GM19324 (cell line): ENCODE measurements at regions not wholly inside any gene's neighbourhood (a gene's known extent, or its start where the extent isn't known, plus 50 kb on each side); places are given as distances from the start of the nearest gene placed in this dataset.

Experiments
- ATAC-seq: cut with Tn5 transposase; IDR thresholded peaks from one replicate; pipeline ENCODE4 v1.9.1; 2021; ENCODE audit warnings: mild to moderate bottlenecking, moderate library complexity; ENCODE audit not compliant: unreplicated experiment, low FRiP score

DNA sequence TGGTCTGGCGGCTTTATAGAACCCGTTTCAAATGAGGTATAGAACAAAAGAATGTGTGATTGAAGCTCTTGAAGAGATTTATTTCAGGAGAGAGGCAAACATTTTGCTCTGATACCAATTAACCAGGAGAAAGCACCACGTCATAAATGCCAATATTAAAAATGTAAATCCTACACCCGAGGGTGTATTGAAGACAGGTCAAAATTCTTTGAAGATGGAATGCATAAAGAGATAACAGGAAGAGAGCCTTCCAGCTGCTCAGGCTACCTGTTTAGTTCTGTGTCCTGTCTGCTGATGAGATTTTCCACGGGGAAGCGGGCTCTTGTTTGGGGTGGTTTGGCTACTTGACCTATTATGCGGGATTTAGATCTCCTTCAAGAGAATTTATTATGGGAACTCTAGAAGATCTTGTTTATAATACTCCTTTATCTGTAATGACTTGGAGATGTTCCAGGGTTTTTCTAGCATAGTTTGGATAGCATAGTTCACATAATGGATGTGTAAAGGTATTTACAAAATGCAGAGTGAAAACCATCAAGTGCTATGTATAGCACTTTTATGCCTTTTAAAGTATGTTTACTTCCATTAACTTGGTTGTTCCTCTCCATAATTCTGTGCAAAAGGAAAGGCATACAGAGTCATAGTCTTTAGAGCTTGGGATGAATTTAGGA lies 204.5 kb upstream of the SPRED2 start:
- ATAC-seq: no peak

DNA sequence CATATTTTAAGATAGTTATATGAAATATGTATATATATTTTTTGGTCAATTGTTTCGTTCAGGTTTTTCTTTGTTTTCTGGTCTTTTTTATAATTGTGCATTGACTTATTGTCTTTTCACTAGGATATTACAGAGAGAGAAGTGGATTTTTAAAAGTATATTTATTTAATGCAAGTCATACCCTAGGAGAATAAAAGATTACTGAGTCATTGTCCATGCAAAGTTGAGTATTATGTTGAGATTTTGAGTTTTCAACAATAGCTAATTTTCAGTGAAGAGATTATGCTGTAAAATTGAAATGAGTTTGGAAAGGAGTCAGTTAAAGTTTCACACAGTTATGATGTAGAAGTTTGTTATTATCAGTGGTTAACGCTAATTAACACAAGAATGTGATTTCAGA lies 203.6 kb upstream of the SPRED2 start:
- ATAC-seq: no peak

DNA sequence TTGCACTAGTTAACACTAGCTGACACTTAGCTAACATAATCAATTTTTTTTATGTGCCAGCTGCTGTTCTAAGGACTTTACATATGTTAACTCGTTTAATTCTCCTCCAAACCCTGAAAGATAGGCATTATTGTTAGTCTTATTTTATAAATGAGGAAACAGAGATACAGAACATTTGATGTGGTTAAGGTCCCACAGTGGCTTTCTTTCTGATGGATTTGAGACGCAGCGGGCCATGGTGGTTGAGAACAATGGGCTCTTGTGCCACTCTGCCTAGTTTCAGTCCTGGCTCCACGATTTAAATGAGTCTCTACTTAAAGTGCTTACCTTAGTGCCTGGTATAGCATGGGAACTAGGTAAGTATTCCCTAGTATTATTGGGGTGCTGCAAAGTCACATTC lies 201.9 kb upstream of the SPRED2 start:
- ATAC-seq: no peak

DNA sequence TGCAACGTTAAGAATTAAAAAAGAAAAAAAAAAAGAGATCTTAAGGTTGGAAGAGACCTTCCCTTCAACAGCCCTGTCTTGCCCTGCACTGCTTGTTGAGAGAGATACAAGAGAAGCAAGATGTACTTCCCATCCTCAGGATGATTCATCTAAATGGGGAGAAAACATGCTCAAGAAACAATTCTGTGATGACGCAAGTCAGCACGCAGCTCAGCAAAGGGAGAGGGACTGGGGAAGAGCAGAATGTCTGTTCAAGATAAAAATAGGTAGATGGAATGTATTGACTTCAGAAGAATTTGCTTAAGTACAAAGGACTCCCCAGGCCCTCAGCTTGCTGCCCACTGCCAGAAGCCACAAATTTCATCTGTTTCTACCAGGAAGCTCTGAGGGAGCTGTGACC lies 198.2 kb upstream of the SPRED2 start:
- ATAC-seq: no peak

DNA sequence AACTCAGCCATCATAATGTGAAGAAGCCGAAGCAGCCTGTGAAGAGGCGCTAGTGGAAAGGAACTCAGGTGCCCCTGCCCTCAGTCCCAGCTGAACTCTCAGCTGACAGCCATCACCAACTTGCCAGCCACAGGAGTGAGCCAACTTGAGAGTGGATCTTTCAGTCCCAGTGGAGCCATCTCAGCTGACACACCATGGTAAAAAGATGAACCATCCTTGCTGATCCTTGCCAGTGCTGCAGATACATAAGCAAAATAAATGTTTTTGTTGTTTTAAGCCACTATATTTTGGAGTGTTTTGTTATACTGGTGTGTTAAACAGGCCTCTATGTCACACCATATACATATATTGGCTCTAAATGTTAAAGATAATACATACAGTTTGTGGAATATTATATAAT lies 195.8 kb upstream of the SPRED2 start:
- ATAC-seq: no peak

DNA sequence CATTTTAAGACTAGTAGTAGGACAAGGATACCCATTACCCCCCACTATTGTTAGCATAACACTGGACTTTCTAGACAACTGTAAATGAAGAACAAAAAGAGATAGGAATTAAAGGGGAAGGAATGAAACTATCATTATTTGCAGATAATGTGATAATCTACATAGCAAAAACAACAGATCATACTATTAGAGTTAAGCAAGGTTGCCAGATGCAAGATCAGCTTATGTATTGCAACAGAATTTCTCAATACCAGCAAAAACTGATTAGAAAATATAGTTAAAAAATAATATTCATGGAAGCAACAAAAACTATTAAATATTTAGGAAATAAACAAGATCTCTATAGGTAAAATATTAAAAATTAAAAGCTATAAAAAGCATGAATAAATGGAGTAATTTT lies 194.4 kb upstream of the SPRED2 start:
- no peak for ATAC-seq

DNA sequence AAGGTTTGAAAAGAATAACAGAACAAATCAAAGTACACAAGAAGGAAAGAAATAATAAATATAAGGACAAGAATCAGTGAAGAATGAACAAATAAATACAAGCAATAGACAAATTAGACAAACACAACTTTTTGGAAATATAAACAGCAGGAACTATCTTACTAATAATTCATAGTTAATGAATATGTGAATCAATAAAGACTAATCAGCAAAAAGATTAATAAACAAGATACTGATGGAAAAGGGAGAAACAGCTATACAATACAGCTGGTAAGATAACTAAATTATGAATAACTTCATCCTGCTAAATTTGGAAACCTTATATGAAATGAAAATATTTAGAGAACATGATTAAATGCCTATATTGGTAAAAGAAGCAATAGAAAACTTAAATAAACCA lies 193.6 kb upstream of the SPRED2 start:
- no peak for ATAC-seq

DNA sequence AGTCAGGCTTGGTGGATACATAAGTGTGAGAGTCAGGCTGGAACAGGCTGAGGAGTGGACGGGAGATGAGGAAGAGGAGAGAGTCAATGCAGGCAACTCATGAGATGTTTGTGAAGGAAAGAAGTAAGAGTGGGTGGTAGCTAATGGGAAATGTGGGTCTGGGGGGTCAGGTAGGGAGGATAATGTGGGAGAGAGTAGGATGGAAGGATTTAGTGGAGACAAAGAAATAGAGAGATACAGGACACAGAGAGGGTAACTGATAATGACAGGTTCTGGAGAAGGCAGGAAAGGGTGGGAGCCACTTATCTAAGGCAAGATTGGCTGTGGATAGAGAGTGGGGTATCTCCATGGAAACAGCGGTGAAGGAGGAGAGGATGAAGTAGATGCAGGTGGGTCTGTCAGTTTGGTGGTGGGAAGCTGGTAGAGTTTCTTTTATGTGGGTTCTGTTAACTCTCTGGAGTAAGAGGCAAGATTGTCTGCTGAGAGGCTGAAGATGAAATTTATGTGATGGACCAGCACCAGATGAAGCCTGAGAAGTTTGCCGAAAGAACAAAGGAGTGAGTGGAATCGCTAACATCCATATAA lies 190.6 kb upstream of the SPRED2 start:
- no peak for ATAC-seq

DNA sequence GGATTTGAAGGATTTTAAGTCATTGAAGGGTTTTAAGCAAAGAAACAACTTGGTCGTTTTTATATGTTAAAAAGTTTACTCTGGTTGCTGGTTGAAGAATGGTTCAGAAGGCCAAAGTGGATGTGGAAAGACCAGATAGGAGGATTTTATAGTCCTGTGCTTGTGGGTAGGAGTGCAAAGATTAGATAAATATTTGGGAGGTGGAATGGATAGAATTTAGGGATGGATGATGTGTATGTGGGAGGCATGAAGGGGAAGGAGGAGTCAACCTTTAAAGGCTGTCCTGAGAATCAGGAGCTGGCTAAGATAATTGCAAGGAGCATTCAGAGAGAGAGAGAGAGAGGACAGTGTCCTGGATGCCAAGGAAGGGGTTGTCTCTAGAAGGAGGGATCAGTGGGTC lies 190.1 kb upstream of the SPRED2 start:
- ATAC-seq: no peak

DNA sequence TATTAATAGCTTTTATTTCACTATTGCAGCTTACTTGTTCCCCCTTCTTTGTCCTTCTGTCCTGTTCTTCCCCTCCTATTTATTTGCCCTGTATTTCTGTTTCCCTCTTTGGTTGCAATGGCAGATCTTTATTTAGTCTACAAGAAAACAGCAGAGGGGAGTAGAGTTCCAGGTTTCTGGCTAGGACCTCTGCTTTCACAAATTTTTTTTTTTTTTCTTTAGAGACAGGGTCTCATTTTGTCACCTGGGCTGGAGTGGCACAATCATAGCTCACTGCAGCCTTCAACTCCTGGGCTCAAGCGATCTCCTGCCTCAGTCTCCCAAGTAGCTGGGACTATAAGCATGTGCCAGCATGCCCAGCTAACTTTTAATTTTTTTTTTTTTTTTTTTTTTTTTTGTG lies 188.1 kb upstream of the SPRED2 start:
- no peak for ATAC-seq

DNA sequence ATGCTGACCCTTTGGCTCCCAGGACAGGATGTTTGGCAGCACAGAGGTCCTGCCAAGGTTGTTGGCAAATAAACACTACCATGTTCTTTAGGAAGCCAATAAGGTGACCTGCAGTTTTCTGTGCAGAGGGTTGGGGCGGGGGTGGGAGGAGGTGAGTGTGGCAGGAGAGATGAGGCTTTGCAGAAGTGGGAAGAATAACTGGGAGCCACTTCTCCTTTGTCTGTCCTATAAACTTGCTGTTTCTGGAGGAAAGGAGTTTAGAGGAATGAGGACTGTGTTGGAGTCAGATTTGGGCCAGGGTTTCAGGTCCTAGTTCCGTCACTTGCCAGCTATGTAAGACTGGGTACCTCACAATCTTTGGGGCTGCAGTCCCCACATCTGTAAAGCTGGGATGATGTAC lies 187.6 kb upstream of the SPRED2 start:
- ATAC-seq: no peak

DNA sequence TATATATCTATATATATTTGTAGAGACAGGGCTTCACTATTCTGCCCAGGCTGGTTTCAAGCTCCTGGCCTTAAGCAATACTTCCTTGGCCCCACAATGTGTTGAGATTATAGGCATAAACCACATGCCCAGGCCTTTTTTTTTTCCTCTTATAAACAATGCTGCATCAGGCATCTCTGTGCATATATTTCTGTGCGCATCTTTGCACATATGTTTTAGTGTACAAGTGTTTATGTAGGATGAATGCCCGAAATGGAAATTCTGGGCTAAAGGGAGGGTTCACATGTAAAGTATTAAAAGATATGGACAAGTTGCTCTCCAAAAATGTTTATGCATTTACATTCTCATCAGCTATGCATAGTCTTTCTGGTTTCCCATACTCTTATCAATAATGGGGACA lies 183.2 kb upstream of the SPRED2 start:
- ATAC-seq: no peak

DNA sequence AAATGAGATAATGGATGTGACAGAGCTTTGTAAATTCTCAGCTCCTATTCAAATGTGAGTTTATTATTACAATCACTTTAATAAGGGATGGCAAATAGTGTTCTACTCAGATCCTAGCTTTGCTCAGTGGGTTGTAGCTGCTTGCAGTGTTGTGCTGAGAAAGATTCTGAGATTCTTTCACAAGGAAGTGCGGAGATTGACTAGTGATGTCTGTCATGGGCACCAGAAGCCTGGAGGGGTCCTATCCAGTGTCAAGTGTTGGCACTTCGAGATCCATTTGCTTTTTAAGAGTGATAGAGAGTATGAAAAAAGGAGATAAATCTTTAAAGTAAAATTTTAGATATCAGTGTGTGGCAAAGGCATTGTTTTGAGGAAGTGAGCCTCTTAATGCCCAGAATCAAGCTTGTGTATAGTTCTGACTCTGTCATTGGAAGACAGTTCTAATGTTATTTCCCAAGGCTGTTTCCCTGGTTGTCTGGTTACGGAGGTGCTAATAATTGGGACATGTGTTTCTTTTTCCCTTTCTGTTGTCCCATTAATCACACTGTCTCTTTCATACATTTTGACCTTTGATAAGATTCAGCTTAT lies 181.7 kb upstream of the SPRED2 start:
- ATAC-seq: no peak

DNA sequence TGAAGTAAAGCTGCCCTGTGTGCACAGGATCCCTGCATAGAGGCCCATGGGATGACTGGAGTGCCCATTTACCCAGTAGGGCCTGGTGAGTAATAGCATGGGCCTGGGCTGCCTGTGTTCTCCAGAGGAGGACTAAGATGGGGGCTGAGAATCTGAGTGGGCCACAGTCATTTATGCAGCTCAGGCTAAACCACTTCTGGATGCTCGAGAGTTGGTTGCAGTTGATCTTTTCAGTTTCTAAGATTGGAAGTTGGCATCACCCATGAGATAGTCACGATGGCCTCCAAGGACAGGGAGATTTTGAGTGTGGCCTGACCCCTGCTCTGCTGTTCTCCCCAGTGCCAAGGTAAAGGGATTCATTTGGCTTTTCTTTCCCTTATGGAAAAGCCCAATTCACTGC lies 179.1 kb upstream of the SPRED2 start:
- no peak for ATAC-seq

DNA sequence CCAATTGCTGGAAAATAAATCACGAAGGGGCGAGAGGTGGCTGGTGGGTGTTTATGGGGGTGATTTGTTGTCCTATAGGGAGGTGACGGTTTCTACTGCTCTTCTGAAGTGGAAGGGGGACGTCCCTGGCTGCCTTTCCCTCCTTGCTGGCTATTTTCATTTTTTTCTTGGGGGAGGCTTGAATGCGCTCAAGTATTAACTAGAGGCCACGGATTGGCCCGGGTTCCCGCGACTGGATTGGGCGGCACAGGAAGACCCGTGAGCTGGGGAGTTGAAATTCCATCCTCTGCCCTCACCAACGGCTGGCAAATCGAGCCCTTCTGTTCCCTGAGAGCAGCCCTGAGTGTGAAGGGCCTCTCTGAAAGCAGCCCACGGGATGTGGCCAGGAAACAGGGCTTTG lies 176.5 kb upstream of the SPRED2 start:
- no peak for ATAC-seq

DNA sequence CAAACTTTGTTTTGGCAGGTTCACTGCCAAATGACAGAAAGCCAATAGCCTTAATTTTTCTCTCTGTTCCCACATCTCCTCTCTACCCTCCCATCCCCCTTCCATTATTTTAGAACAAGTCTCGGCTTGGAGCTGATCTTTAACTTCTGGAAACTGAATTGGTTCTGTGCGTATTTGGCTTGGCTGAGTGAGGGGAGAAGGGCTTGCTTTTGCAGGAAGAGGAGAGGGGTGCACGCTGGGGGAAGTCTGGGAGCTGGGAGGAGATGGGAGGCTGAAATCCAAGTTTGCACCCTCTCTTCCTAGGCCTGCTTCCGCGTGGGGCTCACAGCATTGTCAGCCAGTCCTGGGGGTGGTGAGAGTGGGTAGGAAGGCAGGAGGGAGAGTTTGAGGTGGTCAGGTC lies 176.1 kb upstream of the SPRED2 start:
- no peak for ATAC-seq

DNA sequence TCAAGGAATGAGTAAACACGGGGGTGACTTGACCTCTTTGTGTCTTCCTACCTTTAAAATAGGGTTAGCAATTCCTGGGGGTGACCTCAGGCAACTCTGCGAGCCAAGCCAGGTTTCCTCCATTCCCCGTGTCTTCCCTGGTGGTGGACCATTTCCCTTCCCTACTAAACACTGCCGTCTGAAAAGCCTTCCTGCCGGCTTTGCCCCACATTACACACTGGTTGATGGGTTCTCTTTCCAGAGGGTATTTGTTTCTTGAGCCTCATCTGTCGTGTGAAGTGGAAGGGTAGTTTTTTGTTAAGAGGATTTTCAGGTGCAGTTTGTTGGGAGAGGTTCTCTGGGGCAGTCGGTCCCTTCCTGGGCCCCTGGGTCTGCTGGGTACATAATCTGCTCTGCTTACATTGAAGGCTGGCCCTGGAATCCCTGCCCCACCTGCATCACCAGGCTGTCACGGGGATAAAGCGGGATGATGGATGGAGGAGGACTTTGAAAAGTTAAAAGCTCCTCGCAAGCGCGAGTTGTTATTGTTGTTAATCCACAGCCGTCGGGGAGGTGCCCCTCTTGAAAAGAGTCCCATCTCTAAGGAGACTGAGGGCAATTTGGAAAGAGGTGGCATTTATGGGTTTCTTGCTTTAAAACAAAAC lies 175.4 kb upstream of the SPRED2 start:
- no peak for ATAC-seq

DNA sequence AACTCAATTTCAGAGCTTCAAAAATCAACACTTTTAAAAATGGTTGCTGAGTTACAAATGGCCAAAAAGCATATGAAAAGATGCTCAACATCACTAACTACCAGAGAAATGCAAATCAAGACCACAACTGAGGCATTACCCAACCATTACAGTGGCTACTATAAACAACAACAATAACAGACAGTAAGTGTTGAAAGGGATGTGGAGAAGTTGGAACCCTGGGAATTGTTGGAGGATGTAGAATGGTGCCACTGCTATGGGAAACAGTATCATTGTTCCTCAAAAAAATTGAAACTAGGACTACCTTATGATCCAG lies 173.3 kb upstream of the SPRED2 start:
- ATAC-seq: peak; percentile 36

DNA sequence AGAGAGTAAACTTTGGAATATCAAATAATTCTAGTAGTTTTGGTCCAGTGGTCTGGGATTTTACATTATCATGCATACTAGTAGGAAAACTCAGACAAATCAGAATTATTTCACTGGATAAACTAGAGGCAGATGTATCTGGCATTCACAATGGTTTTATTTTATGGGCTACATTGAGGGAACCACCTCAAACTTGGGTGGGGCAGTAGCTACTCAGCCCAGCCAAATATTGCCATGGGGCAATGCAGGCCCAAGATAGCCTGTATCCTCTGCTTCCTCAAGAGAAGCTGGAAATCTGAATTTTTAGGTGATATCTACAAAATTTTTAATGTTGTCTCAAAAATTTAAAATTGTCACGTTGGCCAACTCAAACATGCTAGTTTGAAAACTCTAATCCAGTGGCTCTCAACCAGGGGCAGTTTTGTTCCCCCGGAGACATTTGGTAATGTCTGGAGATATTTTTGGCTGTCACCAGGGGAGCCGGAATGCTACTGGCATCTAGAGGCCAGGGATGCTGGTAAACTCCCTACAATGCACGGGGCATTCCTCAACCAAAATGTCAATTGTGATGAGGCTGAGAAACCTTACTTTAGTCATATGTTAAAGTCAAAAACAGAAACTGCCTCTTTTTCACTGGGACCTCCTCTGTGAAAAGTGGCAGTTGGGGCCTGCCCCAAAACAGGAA lies 172.8 kb upstream of the SPRED2 start:
- ATAC-seq: no peak

DNA sequence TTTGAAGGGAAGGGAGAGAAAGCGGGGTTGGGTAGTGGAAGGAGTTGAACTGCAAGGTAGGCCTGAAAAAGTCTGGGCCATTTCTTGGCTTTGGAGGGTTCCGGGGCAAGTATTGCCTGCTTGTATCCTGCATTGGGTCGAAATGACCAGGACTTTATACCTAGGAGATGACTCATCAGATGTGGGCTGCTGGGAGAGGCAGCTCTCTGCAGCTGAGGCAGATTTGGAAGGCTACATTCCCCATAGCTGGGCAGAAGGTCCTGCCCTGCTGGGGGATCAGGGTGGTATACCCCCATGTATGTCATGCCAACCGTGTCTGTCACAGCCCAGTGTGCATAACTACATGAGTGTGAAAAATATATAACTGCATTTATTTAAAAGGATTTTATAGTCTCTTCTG lies 171.8 kb upstream of the SPRED2 start:
- ATAC-seq: no peak

DNA sequence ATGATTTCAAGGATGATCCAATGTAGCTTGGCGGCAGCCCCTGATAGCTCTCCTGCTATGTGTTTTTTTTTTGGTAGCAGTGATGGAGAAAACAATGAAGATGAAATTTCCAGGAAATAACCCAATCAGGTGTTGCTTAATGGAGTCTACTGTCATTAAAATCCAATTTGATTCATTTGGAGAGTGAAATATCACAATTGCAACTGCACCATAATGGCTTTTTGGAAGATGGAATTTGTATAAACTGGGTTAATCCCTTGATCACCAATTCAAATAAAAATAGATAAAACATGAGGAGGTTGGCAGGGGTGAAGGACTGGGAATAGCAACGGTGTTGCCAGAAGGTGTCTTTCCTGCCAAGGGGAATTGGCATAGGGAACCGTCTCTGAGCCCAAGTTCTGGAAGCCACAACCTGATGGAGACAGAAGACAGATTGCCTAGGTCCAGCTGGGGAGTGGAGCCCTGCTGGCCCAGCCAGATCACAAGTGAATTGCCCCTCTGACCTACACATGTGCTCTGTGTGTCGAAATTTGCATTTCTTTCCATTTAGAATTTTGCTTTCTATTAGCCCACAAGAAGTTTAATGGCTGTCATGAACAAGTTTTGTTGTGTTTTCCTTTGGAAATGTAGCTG lies 170.3 kb upstream of the SPRED2 start:
- ATAC-seq: no peak
